ENCODE measurements at regions not wholly inside any gene's neighbourhood (a gene's known extent, or its start where the extent isn't known, plus 50 kb on each side); places are given as distances from the start of the nearest gene placed in this dataset.

GRCh38 chr6:102327697-102328225, 934.3 kb downstream of the GRIK2 start:
- TF ChIP-seq CTCF (IDR thresholded peaks at IDR 0.05) (no peak), EP300 (IDR thresholded peaks at IDR 0.05) (no peak)
